Natural killer cell (primary cell): ENCODE measurements at regions not wholly inside any gene's neighbourhood (a gene's known extent, or its start where the extent isn't known, plus 50 kb on each side); places are given as distances from the start of the nearest gene placed in this dataset.

ENCODE experiments used
- ATAC-seq, 3 donors: fragments of 150-1000 bp in 2 of 3; fragments of 200-7000 bp in 1 of 3; cut with Tn5 transposase; 1 replicate in 1 of 3; 2 replicates in 2 of 3; pipeline ENCODE4 v1.10.0; 2021; ENCODE audit warnings: mild to moderate bottlenecking in 2 of 3, moderate library complexity in 2 of 3
- DNase-seq, 2 donors: peaks; one replicate each; pipeline versions ENCODE4 v3.0.0 to v3.0.0-alpha.2; 2013 to 2021; ENCODE audit warnings: mixed read lengths in 1 of 2
- H3K27ac ChIP-seq: one replicate; pipeline ENCODE4 v1.5.1; 2013; ENCODE audit warnings: mild to moderate bottlenecking, low read length
- H3K27me3 ChIP-seq: one replicate; pipeline ENCODE4 v1.6.1; 2013; ENCODE audit warnings: low read length; ENCODE audit not compliant: control insufficient read depth, insufficient read depth
- H3K36me3 ChIP-seq: one replicate; pipeline ENCODE4 v1.6.1; 2013; ENCODE audit warnings: low read length; ENCODE audit not compliant: control insufficient read depth, insufficient read depth
- H3K4me1 ChIP-seq: one replicate; pipeline ENCODE4 v1.6.1; 2013; ENCODE audit warnings: low read length; ENCODE audit not compliant: control insufficient read depth, insufficient read depth
- H3K4me3 ChIP-seq: one replicate; pipeline ENCODE4 v1.5.1; 2013; ENCODE audit warnings: low read length
- H3K9me3 ChIP-seq: one replicate; pipeline ENCODE4 v1.6.1; 2013; ENCODE audit warnings: low read length; ENCODE audit not compliant: control insufficient read depth, insufficient read depth
- H3K27ac Mint-ChIP-seq, 2 donors: one replicate each; pipeline ENCODE4 v1.8.0; 2022; ENCODE audit warnings: mild to moderate bottlenecking in 2 of 2, mixed read lengths in 2 of 2, moderate library complexity in 1 of 2
- H3K27me3 Mint-ChIP-seq, 2 donors: one replicate each; pipeline ENCODE4 v1.8.0; 2022; ENCODE audit warnings: low read depth in 2 of 2, mixed read lengths in 2 of 2
- H3K36me3 Mint-ChIP-seq: one replicate; pipeline ENCODE4 v1.8.0; 2022; ENCODE audit warnings: mixed read lengths
- H3K4me1 Mint-ChIP-seq, 2 donors: one replicate each; pipeline ENCODE4 v1.8.0; 2022; ENCODE audit warnings: mixed read lengths in 2 of 2
- H3K4me3 Mint-ChIP-seq: one replicate; pipeline ENCODE4 v1.8.0; 2022; ENCODE audit warnings: mild to moderate bottlenecking, moderate library complexity, mixed read lengths
- H3K9me3 Mint-ChIP-seq, 2 donors: one replicate each; pipeline ENCODE4 v1.8.0; 2022; ENCODE audit warnings: mixed read lengths in 2 of 2
- WGBS: methylation state at CpG from one replicate; pipeline ENCODE4 v1.1.7; 2013; ENCODE audit warnings: missing lambda C conversion rate; ENCODE audit not compliant: insufficient coverage; 5-methylcytosine and 5-hydroxymethylcytosine counted together
- intact Hi-C: fragments of 100-400 bp; cut with micrococcal nuclease; formaldehyde crosslinking; loops from one replicate; pipeline ENCODE4 v1.14.2; 2022
- TF ChIP-seq, protein P1 (sequence below): fragments of 200-600 bp; IDR thresholded peaks from one replicate; pipeline ENCODE4 v1.8.0; 2022; ENCODE audit warnings: antibody characterized with exemption

DNA sequence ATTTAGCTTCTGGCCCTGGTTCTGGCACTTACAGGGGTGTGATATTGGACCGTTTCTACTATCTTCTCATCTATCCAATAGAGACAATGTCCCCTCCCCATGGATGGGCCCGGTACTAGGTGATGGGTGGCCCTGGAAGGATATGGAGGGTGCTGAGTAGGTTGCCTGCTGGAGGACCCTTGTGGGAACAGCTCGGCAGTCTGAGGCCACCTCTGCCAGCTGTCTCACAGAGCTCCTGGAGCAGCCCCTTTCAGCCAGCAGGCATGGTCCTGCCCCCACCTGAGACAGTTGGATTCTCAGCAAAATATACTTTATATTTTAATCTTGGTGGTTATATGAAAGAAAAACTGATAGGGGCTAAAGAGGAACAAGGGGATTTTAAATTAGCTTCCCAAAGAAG, 101.0 kb upstream of the LMO4 start:
- no peak overlapping the region for H3K27ac Mint-ChIP-seq
- intact Hi-C loops: no loop called here
- no peaks in the 10 kb centered on the region for H3K27me3 ChIP-seq
- no peak overlapping the region for H3K4me3 ChIP-seq
- no peaks in the 10 kb centered on the region for H3K36me3 ChIP-seq
- DNase-seq (no peak), ATAC-seq (no peak)
- 88% methylated on average over 2 of the region's 3 CpGs for WGBS
- no peaks in the 10 kb centered on the region for H3K36me3 Mint-ChIP-seq
- TF ChIP-seq, protein P1, sequence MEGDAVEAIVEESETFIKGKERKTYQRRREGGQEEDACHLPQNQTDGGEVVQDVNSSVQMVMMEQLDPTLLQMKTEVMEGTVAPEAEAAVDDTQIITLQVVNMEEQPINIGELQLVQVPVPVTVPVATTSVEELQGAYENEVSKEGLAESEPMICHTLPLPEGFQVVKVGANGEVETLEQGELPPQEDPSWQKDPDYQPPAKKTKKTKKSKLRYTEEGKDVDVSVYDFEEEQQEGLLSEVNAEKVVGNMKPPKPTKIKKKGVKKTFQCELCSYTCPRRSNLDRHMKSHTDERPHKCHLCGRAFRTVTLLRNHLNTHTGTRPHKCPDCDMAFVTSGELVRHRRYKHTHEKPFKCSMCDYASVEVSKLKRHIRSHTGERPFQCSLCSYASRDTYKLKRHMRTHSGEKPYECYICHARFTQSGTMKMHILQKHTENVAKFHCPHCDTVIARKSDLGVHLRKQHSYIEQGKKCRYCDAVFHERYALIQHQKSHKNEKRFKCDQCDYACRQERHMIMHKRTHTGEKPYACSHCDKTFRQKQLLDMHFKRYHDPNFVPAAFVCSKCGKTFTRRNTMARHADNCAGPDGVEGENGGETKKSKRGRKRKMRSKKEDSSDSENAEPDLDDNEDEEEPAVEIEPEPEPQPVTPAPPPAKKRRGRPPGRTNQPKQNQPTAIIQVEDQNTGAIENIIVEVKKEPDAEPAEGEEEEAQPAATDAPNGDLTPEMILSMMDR: no peak
- H3K27me3 Mint-ChIP-seq: no peaks in the 10 kb centered on the region
- no peak overlapping the region for H3K4me3 Mint-ChIP-seq
- H3K4me1 Mint-ChIP-seq: no peaks in the 10 kb centered on the region
- H3K9me3 ChIP-seq: no peaks in the 10 kb centered on the region
- H3K27ac ChIP-seq: no peak overlapping the region
- H3K9me3 Mint-ChIP-seq: no peaks in the 10 kb centered on the region
- no peaks in the 10 kb centered on the region for H3K4me1 ChIP-seq

DNA sequence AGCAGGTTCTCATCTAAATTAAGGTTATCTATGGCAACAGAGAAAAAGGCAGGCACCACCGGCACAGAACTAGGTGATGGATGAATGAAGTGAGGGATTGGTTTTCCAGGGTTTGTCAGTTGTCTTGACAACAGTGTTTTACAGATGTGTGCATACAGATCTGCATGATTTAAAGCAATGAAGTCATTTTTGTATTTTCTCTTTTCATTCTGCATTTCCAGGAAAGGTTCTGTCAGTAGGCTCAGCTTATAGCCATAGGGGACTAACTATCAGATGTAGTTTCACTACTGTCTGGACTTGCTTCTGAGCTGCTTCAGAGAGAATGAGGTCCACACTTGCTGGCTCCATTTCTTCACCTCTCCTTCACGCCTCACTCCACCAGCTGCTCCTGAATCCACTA, 98.2 kb upstream of the LMO4 start:
- no peaks in the 10 kb centered on the region for H3K36me3 Mint-ChIP-seq
- Histone ChIP-seq H3K4me1 (no peaks in the 10 kb centered on the region), H3K27ac (no peak overlapping the region), H3K9me3 (no peaks in the 10 kb centered on the region), H3K4me3 (no peak overlapping the region), H3K36me3 (no peaks in the 10 kb centered on the region), H3K27me3 (no peaks in the 10 kb centered on the region)
- H3K27me3 Mint-ChIP-seq: no peaks in the 10 kb centered on the region
- H3K4me3 Mint-ChIP-seq: no peak overlapping the region
- ATAC-seq: no peak
- H3K4me1 Mint-ChIP-seq: no peaks in the 10 kb centered on the region
- no peak overlapping the region for H3K27ac Mint-ChIP-seq
- TF ChIP-seq, protein P1: no peak
- 95% methylated on average over 2 of the region's 2 CpGs for WGBS
- no peaks in the 10 kb centered on the region for H3K9me3 Mint-ChIP-seq
- no peak for DNase-seq
- intact Hi-C loops: no loop called here

DNA sequence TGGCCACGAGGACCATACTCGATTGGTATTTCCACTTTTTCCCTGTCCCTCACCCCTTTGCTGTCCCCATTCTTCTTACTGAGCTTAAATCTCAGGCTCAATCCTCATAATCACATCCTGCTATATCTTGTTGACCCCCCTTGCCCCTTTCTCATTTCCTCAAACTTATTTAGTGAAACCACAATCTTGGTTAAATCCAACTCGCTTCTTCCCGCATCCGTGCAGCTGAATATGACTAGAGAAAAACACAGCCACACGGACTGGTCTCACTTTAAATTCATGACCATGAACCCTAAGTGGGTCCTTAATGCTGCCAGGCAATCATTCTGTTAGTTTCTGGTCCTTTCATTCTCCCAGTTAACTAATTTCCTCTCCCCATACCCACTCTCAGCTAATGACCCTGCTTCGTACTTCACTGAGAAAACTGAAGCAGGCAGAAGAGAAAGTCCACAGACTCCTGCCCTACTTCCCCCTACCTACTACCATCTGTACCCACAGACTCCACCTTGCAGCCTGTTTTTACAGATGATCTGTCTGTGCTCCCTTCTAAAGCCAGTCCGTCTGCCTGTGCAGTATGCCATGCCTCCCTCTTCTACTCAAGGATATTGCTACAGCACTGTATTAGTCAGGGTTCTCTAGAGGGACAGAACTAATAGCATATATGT, 96.8 kb upstream of the LMO4 start:
- Mint-ChIP-seq H3K27ac (no peak overlapping the region), H3K4me3 (no peak overlapping the region), H3K9me3 (no peaks in the 10 kb centered on the region), H3K36me3 (no peaks in the 10 kb centered on the region), H3K27me3 (peaks cover 0 to 4% of the 10 kb centered on the region in 2 donors), H3K4me1 (no peaks in the 10 kb centered on the region)
- Histone ChIP-seq H3K9me3 (no peaks in the 10 kb centered on the region), H3K4me3 (no peak overlapping the region), H3K4me1 (no peaks in the 10 kb centered on the region), H3K27me3 (no peaks in the 10 kb centered on the region), H3K36me3 (no peaks in the 10 kb centered on the region), H3K27ac (no peak overlapping the region)
- DNase-seq: no peak
- intact Hi-C loops: no loop called here
- TF ChIP-seq, protein P1: no peak
- WGBS: 24% methylated on average over 8 of the region's 8 CpGs
- no peak for ATAC-seq

DNA sequence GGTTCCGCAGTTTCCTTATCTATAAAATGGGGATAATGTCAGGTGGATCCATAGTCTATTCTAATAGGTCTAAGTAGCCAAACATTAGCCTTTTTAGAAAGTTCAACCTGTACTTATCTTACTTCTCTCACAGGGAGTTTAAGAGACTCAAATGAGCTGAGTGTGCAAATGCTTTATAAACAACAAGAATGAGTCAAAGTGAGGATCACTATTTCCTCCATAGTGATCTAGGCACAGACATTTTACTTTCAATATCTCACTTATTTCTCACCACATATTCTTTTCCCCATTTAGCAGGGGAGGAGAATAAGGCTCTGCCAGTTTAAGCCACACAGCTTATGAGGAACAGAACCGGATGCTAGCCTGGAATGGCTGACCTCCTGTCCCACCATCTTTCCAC, 92.1 kb upstream of the LMO4 start:
- DNase-seq (no peak), ATAC-seq (no peak)
- no peaks in the 10 kb centered on the region for H3K36me3 ChIP-seq
- no peak overlapping the region for H3K4me3 ChIP-seq
- intact Hi-C loops: no loop called here
- Mint-ChIP-seq H3K4me3 (no peak overlapping the region), H3K27me3 (peaks cover 3 to 28% of the 10 kb centered on the region in 2 donors), H3K36me3 (no peaks in the 10 kb centered on the region), H3K9me3 (no peaks in the 10 kb centered on the region), H3K4me1 (no peaks in the 10 kb centered on the region), H3K27ac (no peak overlapping the region)
- TF ChIP-seq, protein P1: no peak
- no peaks in the 10 kb centered on the region for H3K9me3 ChIP-seq
- 83% methylated on average over 1 of the region's 2 CpGs for WGBS
- H3K27me3 ChIP-seq: no peaks in the 10 kb centered on the region
- no peaks in the 10 kb centered on the region for H3K4me1 ChIP-seq
- H3K27ac ChIP-seq: no peak overlapping the region
